ENCODE measurements at regions not wholly inside any gene's neighbourhood (a gene's known extent, or its start where the extent isn't known, plus 50 kb on each side); places are given as distances from the start of the nearest gene placed in this dataset.

- TF ChIP-seq GATA3 (IDR thresholded peaks at IDR 0.05; ENCODE audit: low read depth, low read length): no peak
- TF ChIP-seq GATA2 (IDR thresholded peaks at IDR 0.05; ENCODE audit: low read depth, low read length): no peak
These were observed 143.8 kb upstream of the RGMA start for GRCh38 chr15:93232845-93233244.

Data from SH-SY5Y (cell line).